Inflammatory macrophage treated with lipopolysaccharide for 1 hour (primary cell): ENCODE measurements at regions not wholly inside any gene's neighbourhood (a gene's known extent, or its start where the extent isn't known, plus 50 kb on each side); places are given as distances from the start of the nearest gene placed in this dataset.
"Not testable (repeated sequence)": the region's sequence is repeated elsewhere in the genome, so short reads cannot be mapped to it uniquely, and the experiment has no call there.

Experiments used
- DNase-seq, 2 donors: peaks; one replicate each; pipeline ENCODE4 v3.0.0-alpha.2; 2020 to 2022

- no peak for DNase-seq
These were observed 352.9 kb downstream of the LTN1 start for GRCh38 chr21:28639737-28640136.

GRCh38 chr21:28636752-28637691 lies 355.7 kb downstream of the LTN1 start:
- no peak for DNase-seq

- no peak for DNase-seq
These were observed 357.1 kb downstream of the LTN1 start for GRCh38 chr21:28635541-28635940.

- DNase-seq: no peak
These were observed 358.7 kb downstream of the LTN1 start for GRCh38 chr21:28633839-28634555.

- no peak for DNase-seq
These were observed 359.8 kb downstream of the LTN1 start for GRCh38 chr21:28632755-28633408.

GRCh38 chr21:28627691-28628090 lies 365.0 kb downstream of the LTN1 start:
- DNase-seq: no peak

- no peak for DNase-seq
These were observed 365.4 kb downstream of the LTN1 start for GRCh38 chr21:28627261-28627660.

- no peak for DNase-seq
These were observed 368.1 kb downstream of the LTN1 start for GRCh38 chr21:28624626-28625025.

- no peak for DNase-seq
These were observed 375.4 kb downstream of the LTN1 start for GRCh38 chr21:28617300-28617699.

- no peak for DNase-seq
These were observed 377.4 kb downstream of the LTN1 start for GRCh38 chr21:28615276-28615675.

- DNase-seq: no peak
These were observed 377.9 kb downstream of the LTN1 start for GRCh38 chr21:28614791-28615190.

- DNase-seq: no peak
These were observed 384.0 kb downstream of the LTN1 start for GRCh38 chr21:28608646-28609045.

GRCh38 chr21:28607545-28607944 lies 385.1 kb downstream of the LTN1 start:
- DNase-seq: no peak

- no peak for DNase-seq
These were observed 387.6 kb downstream of the LTN1 start for GRCh38 chr21:28604946-28605537.

GRCh38 chr21:28602546-28602945 lies 390.1 kb downstream of the LTN1 start:
- DNase-seq: no peak

GRCh38 chr21:28598214-28598613 lies 394.5 kb downstream of the LTN1 start:
- no peak for DNase-seq

GRCh38 chr21:28592205-28592865 lies 400.3 kb downstream of the LTN1 start:
- DNase-seq: no peak

GRCh38 chr21:28590676-28591075 lies 402.0 kb downstream of the LTN1 start:
- no peak for DNase-seq

- DNase-seq: no peak
These were observed 402.7 kb downstream of the LTN1 start for GRCh38 chr21:28590026-28590425.

- DNase-seq: no peak
These were observed 403.7 kb downstream of the LTN1 start for GRCh38 chr21:28588997-28589396.

- DNase-seq: no peak
These were observed 404.9 kb downstream of the LTN1 start for GRCh38 chr21:28587748-28588147.

GRCh38 chr21:28581976-28582375 lies 410.7 kb downstream of the LTN1 start:
- no peak for DNase-seq

- not testable (repeated sequence) for DNase-seq
These were observed 411.4 kb downstream of the LTN1 start for GRCh38 chr21:28581311-28581731.
